B cell (primary cell): ENCODE measurements at regions not wholly inside any gene's neighbourhood (a gene's known extent, or its start where the extent isn't known, plus 50 kb on each side); places are given as distances from the start of the nearest gene placed in this dataset.

ENCODE experiments used
- ATAC-seq: fragments of 200-7000 bp; cut with Tn5 transposase; one replicate; pipeline ENCODE4 v1.10.0; 2021; ENCODE audit warnings: low read depth, mild to moderate bottlenecking, moderate number of reproducible peaks, moderate library complexity
- CTCF ChIA-PET: fragments of 350-600 bp; sonication (Branson Sonifier 250); formaldehyde crosslinking; loops from one replicate; lab custom pipeline; 2021; ENCODE audit warnings: antibody characterized with exemption, inconsistent platforms; lab: Charles Lee
- POLR2A ChIA-PET: fragments of 350-600 bp; sonication (Branson Sonifier 250); formaldehyde crosslinking; loops from one replicate; lab custom pipeline; 2021; ENCODE audit warnings: antibody characterized with exemption; lab: Charles Lee
- DNase-seq: peaks from one replicate; pipeline ENCODE4 v3.0.0; 2013
- H2AFZ ChIP-seq: 2 replicates; pipeline ENCODE4 v1.6.1; 2012; ENCODE audit warnings: mild to moderate bottlenecking, low read depth, low read length; ENCODE audit not compliant: insufficient read depth, poor library complexity, severe bottlenecking
- H3K27ac ChIP-seq, 2 donors: 1 replicate in 1 of 2; 2 replicates in 1 of 2; pipeline ENCODE4 v1.5.1; 2012 to 2013; ENCODE audit warnings: low read length in 2 of 2, mild to moderate bottlenecking in 2 of 2, moderate library complexity in 1 of 2
- H3K27me3 ChIP-seq, 4 experiments: fragments of 200-600 bp in 1 of 4; sonication (generic) in 1 of 4; replicated peaks in 1 of 4; 1 replicate in 2 of 4; 2 replicates in 2 of 4; pipeline versions ENCODE4 v1.6.1 to v1.7.0; 2013 to 2016; ENCODE audit warnings: low read length in 3 of 4, mild to moderate bottlenecking in 2 of 4, mixed read lengths in 1 of 4, moderate library complexity in 1 of 4; ENCODE audit not compliant: insufficient read depth in 4 of 4, control insufficient read depth in 3 of 4; ENCODE audit errors: control extremely low read depth in 1 of 4
- H3K36me3 ChIP-seq, 2 experiments: replicated peaks in 1 of 2; 1 replicate in 1 of 2; 2 replicates in 1 of 2; pipeline versions ENCODE4 v1.6.1 to v1.7.1; 2013; ENCODE audit warnings: low read length in 1 of 2; ENCODE audit not compliant: insufficient read depth in 2 of 2, control insufficient read depth in 1 of 2; ENCODE audit errors: control extremely low read depth in 1 of 2, extremely low read depth in 1 of 2
- H3K4me1 ChIP-seq, 2 donors: fragments of 200-600 bp in 1 of 2; sonication (generic) in 1 of 2; 1 replicate in 1 of 2; 2 replicates in 1 of 2; pipeline versions ENCODE4 v1.5.1 to v1.6.1; 2013 to 2017; ENCODE audit warnings: low read length in 2 of 2; ENCODE audit not compliant: control insufficient read depth in 2 of 2, insufficient read depth in 2 of 2
- H3K4me2 ChIP-seq: replicated peaks from 2 replicates; pipeline ENCODE3; 2012; ENCODE audit warnings: mild to moderate bottlenecking, low read depth, low read length; ENCODE audit not compliant: poor library complexity, severe bottlenecking
- H3K4me3 ChIP-seq, 5 experiments: fragments of 200-600 bp in 1 of 5; sonication (generic) in 1 of 5; 1 replicate in 3 of 5; 2 replicates in 2 of 5; pipeline versions ENCODE4 v1.5.1 to v1.7.0; 2011 to 2016; ENCODE audit warnings: low read length in 4 of 5, mild to moderate bottlenecking in 4 of 5, low read depth in 2 of 5, control low read depth in 1 of 5, moderate library complexity in 1 of 5; ENCODE audit not compliant: insufficient read depth in 1 of 5; ENCODE audit errors: control extremely low read depth in 1 of 5, extremely low read depth in 1 of 5
- H3K79me2 ChIP-seq: fragments of 200-600 bp; sonication (generic); one replicate; pipeline ENCODE4 v1.6.0; 2016; ENCODE audit warnings: low read length; ENCODE audit not compliant: control insufficient read depth, insufficient read depth
- H3K9ac ChIP-seq: fragments of 200-600 bp; sonication (generic); 2 replicates; pipeline ENCODE4 v1.6.1; 2017; ENCODE audit warnings: mild to moderate bottlenecking, low read length, moderate library complexity
- H3K9me3 ChIP-seq, 3 donors: one replicate each; pipeline versions ENCODE4 v1.6.1 to v1.7.1; 2013; ENCODE audit warnings: low read length in 2 of 3; ENCODE audit not compliant: control insufficient read depth in 2 of 3, insufficient read depth in 1 of 3; ENCODE audit errors: control extremely low read depth in 1 of 3
- H4K20me1 ChIP-seq: 2 replicates; pipeline ENCODE4 v1.6.0; 2012; ENCODE audit warnings: mild to moderate bottlenecking, low read length; ENCODE audit not compliant: insufficient read depth, control insufficient read depth, poor library complexity, severe bottlenecking
- H3K27ac Mint-ChIP-seq: one replicate; pipeline ENCODE4 v1.8.0; 2021; ENCODE audit warnings: mixed read lengths
- H3K27me3 Mint-ChIP-seq: one replicate; pipeline ENCODE4 v1.8.0; 2021; ENCODE audit warnings: mixed read lengths
- H3K4me1 Mint-ChIP-seq: one replicate; pipeline ENCODE4 v1.8.0; 2021; ENCODE audit warnings: mixed read lengths
- H3K4me3 Mint-ChIP-seq: one replicate; pipeline ENCODE4 v1.8.0; 2021; ENCODE audit warnings: mixed read lengths
- H3K9me3 Mint-ChIP-seq: one replicate; pipeline ENCODE4 v1.8.0; 2022; ENCODE audit warnings: mixed read lengths; ENCODE audit not compliant: insufficient read depth
- CTCF ChIP-seq: fragments of 200-600 bp; IDR thresholded peaks from one replicate; pipeline ENCODE4 v1.8.0; 2022; ENCODE audit warnings: antibody characterized with exemption, mild to moderate bottlenecking
- EZH2 ChIP-seq: IDR thresholded peaks from 2 replicates; pipeline ENCODE4 v1.6.1; 2012; ENCODE audit warnings: borderline replicate concordance, low read depth, mild to moderate bottlenecking, moderate library complexity, low read length; ENCODE audit not compliant: insufficient read depth, poor library complexity, severe bottlenecking
- WGBS: methylation state at CpG from one replicate; pipeline ENCODE4 v1.1.5; 2013; ENCODE audit warnings: missing lambda C conversion rate; ENCODE audit not compliant: insufficient coverage; 5-methylcytosine and 5-hydroxymethylcytosine counted together
- intact Hi-C: fragments of 100-400 bp; cut with micrococcal nuclease; formaldehyde crosslinking; loops from one replicate; pipeline ENCODE4 v1.10.0; 2022

- intact Hi-C loops, result no loop called here
- no peaks in the 10 kb centered on the region for H3K9me3 Mint-ChIP-seq
- H3K4me1 Mint-ChIP-seq, result no peaks in the 10 kb centered on the region
- H3K27me3 Mint-ChIP-seq, result no peaks in the 10 kb centered on the region
- H3K9me3 ChIP-seq, result peaks cover 0 to 1% (median 0%) of the 10 kb centered on the region in 3 donors
- no peak overlapping the region for H3K27ac ChIP-seq
- H4K20me1 ChIP-seq, result no peaks in the 10 kb centered on the region
- H3K4me1 ChIP-seq, result no peaks in the 10 kb centered on the region
- H3K36me3 ChIP-seq, result no peaks in the 10 kb centered on the region
- ATAC-seq (no peak), DNase-seq (no peak)
- H3K9ac ChIP-seq, result no peak overlapping the region
- WGBS, result 93% methylated on average over 7 of the region's 7 CpGs
- H3K4me2 ChIP-seq, result no peak overlapping the region
- H3K27ac Mint-ChIP-seq, result no peak overlapping the region
- ChIA-PET POLR2A (no interaction called here), CTCF (interaction anchor here (1.0 kb wide), 1 partner anchor 14 kb away, joined by 3 read pairs; no protein-coding TSS in a partner anchor)
- no peak overlapping the region for H2AFZ ChIP-seq
- H3K4me3 Mint-ChIP-seq, result no peak overlapping the region
- H3K79me2 ChIP-seq, result no peaks in the 10 kb centered on the region
- TF ChIP-seq CTCF (no peak), EZH2 (no peak)
- no peak overlapping the region for H3K4me3 ChIP-seq
- no peaks in the 10 kb centered on the region for H3K27me3 ChIP-seq
These were observed 191.3 kb downstream of the KLF5 start for GRCh38 chr13:73250061-73250460.

GRCh38 chr13:73248711-73249580 is 190.1 kb downstream of the KLF5 start:
- H3K9me3 ChIP-seq, result peaks cover 0 to 1% (median 0%) of the 10 kb centered on the region in 3 donors
- TF ChIP-seq EZH2 (no peak), CTCF (no peak)
- H3K4me2 ChIP-seq, result no peak overlapping the region
- no peaks in the 10 kb centered on the region for H3K4me1 Mint-ChIP-seq
- no peak overlapping the region for H3K27ac ChIP-seq
- no peak overlapping the region for H3K4me3 Mint-ChIP-seq
- ChIA-PET CTCF (interaction anchor here (1.0 kb wide), 1 partner anchor 15 kb away, joined by 3 read pairs; no protein-coding TSS in a partner anchor), POLR2A (no interaction called here)
- no peaks in the 10 kb centered on the region for H3K27me3 Mint-ChIP-seq
- 60% methylated on average over 5 of the region's 7 CpGs for WGBS
- no peaks in the 10 kb centered on the region for H3K9me3 Mint-ChIP-seq
- DNase-seq, result no peak
- H3K9ac ChIP-seq, result no peak overlapping the region
- no peaks in the 10 kb centered on the region for H3K4me1 ChIP-seq
- H2AFZ ChIP-seq, result no peak overlapping the region
- H3K27me3 ChIP-seq, result no peaks in the 10 kb centered on the region
- H3K4me3 ChIP-seq, result no peak overlapping the region
- no peaks in the 10 kb centered on the region for H4K20me1 ChIP-seq
- intact Hi-C loops, result no loop called here
- H3K27ac Mint-ChIP-seq, result no peak overlapping the region
- H3K36me3 ChIP-seq, result no peaks in the 10 kb centered on the region
- H3K79me2 ChIP-seq, result no peaks in the 10 kb centered on the region
- no peak for ATAC-seq
